ENCODE measurements at regions not wholly inside any gene's neighbourhood (a gene's known extent, or its start where the extent isn't known, plus 50 kb on each side); places are given as distances from the start of the nearest gene placed in this dataset.
"Not testable (repeated sequence)": the region's sequence is repeated elsewhere in the genome, so short reads cannot be mapped to it uniquely, and the experiment has no call there.

DNA sequence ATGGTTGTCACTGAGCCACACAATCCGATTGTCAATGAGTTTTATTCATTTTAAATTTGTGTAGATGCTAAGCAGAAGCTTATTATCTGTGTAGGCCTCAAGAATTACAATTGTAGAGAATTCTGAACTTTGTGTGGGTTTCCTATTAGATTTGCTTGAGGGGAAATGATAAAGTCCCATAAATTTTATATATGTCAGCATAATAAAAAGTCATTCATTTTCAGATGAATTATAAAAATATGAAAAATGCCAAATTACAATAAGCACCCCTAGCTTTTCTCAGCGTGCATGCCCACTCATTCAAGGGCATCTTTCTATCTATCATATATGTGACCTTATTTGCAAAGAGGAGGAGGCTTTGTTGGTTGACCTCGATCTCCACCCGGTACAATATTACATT is 1041.1 kb upstream of the FOXG1 start:
- Histone ChIP-seq H3K27ac (ENCODE audit: poor library complexity, severe bottlenecking) (no peak overlapping the region), H3K4me3 (ENCODE audit: severe bottlenecking) (no peak overlapping the region), H3K27me3 (ENCODE audit: insufficient read depth, poor library complexity, severe bottlenecking) (peaks cover 29% of the 10 kb centered on the region), H3K9me3 (ENCODE audit: severe bottlenecking) (no peaks in the 10 kb centered on the region), H3K36me3 (ENCODE audit: low read depth) (no peaks in the 10 kb centered on the region), H3K4me1 (ENCODE audit: insufficient read depth, poor library complexity, severe bottlenecking) (no peaks in the 10 kb centered on the region)
- TF ChIP-seq, protein P1, sequence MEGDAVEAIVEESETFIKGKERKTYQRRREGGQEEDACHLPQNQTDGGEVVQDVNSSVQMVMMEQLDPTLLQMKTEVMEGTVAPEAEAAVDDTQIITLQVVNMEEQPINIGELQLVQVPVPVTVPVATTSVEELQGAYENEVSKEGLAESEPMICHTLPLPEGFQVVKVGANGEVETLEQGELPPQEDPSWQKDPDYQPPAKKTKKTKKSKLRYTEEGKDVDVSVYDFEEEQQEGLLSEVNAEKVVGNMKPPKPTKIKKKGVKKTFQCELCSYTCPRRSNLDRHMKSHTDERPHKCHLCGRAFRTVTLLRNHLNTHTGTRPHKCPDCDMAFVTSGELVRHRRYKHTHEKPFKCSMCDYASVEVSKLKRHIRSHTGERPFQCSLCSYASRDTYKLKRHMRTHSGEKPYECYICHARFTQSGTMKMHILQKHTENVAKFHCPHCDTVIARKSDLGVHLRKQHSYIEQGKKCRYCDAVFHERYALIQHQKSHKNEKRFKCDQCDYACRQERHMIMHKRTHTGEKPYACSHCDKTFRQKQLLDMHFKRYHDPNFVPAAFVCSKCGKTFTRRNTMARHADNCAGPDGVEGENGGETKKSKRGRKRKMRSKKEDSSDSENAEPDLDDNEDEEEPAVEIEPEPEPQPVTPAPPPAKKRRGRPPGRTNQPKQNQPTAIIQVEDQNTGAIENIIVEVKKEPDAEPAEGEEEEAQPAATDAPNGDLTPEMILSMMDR (IDR thresholded peaks at IDR 0.05; ENCODE audit: poor library complexity, severe bottlenecking) = no peak
- DNase-seq (ENCODE audit: low spot score) = no peak
- no peak for ATAC-seq (ENCODE audit: low read depth)

DNA sequence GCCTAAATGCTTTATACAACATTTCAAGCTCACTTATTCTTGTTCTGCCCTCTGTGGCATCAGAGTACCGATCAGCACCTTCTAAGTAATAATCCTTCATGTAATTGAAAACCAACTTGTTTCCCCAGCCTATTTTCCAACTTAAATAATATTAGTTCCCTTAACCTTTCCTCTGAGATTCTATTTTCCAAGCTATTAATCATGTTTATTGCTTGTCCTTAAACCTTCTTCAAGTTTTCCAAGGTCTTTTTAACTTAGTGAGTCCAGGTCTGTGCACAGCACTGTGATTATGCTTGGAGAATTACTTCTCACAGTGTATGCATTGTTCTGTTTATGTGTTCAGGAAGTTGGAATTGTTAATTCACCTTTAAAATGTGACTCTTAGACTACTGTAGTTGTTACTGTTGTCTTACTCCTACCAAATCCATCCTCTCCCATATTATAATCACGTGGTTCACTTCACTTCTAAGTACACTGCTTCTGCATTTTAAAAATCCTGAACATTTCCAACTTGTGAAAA is 1039.3 kb upstream of the FOXG1 start:
- Histone ChIP-seq H3K36me3 (ENCODE audit: low read depth) (no peaks in the 10 kb centered on the region), H3K4me1 (ENCODE audit: insufficient read depth, poor library complexity, severe bottlenecking) (no peaks in the 10 kb centered on the region)
- no peak for DNase-seq (ENCODE audit: low spot score)

DNA sequence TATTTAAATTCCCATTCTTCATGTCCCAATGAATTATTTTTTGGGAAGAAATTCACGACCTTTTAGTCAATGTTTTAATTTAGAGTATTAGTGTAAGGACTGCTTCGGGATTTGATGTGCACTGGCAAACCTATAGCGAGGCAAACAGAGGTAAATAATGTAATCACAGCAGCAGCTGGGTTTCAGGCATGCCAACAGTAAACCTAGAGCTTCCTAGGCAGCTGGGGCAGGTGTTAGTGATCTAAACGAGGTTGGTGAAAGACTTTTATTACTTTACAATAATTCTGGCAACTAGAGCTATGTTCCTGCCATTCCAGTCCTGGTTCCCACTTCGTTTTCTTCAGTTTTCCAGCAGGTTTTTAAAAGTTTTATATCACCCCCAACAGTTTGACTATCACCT is 1036.4 kb upstream of the FOXG1 start:
- Histone ChIP-seq H3K27ac (ENCODE audit: poor library complexity, severe bottlenecking) (no peak overlapping the region), H3K4me1 (ENCODE audit: insufficient read depth, poor library complexity, severe bottlenecking) (no peaks in the 10 kb centered on the region), H3K9me3 (ENCODE audit: severe bottlenecking) (no peaks in the 10 kb centered on the region), H3K4me3 (ENCODE audit: severe bottlenecking) (no peak overlapping the region), H3K27me3 (ENCODE audit: insufficient read depth, poor library complexity, severe bottlenecking) (peaks cover 28% of the 10 kb centered on the region), H3K36me3 (ENCODE audit: low read depth) (no peaks in the 10 kb centered on the region)
- ATAC-seq (ENCODE audit: low read depth) (no peak), DNase-seq (ENCODE audit: low spot score) (no peak)
- TF ChIP-seq, protein P1 (IDR thresholded peaks at IDR 0.05; ENCODE audit: poor library complexity, severe bottlenecking) = no peak

More for the DNA sequence above, 1039.3 kb upstream of the FOXG1 start:
- TF ChIP-seq, protein P1 (IDR thresholded peaks at IDR 0.05; ENCODE audit: poor library complexity, severe bottlenecking) = no peak
- Histone ChIP-seq H3K4me3 (ENCODE audit: severe bottlenecking) (no peak overlapping the region), H3K27ac (ENCODE audit: poor library complexity, severe bottlenecking) (no peak overlapping the region), H3K27me3 (ENCODE audit: insufficient read depth, poor library complexity, severe bottlenecking) (peaks cover 31% of the 10 kb centered on the region), H3K9me3 (ENCODE audit: severe bottlenecking) (no peaks in the 10 kb centered on the region)
- no peak for ATAC-seq (ENCODE audit: low read depth)

DNA sequence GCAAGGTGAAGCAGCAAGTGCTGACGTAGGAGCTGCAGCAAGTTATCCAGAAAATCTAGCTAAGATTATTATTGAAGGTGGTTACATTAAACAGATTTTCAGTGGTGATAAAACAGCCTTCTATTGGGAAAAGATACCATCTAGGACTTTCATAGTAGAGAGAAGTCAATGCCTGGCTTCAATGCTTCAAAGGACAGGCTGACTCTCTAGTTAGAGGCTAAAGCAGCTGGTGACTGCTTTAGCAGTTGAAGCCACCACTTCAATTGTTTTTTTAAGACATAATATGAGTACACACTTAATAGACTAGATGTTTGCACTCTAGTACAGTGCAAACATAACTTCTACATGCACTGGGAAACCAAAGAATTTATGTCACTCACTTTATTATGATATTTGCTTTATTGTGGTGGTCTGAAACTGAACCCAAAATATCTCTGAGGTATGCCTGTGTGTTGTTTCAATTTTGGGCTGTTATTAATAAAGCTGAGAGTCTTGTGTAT is 1026.9 kb upstream of the FOXG1 start:
- Histone ChIP-seq H3K36me3 (ENCODE audit: low read depth) (no peaks in the 10 kb centered on the region), H3K4me3 (ENCODE audit: severe bottlenecking) (no peak overlapping the region), H3K9me3 (ENCODE audit: severe bottlenecking) (no peaks in the 10 kb centered on the region), H3K27me3 (ENCODE audit: insufficient read depth, poor library complexity, severe bottlenecking) (peaks cover 6% of the 10 kb centered on the region), H3K4me1 (ENCODE audit: insufficient read depth, poor library complexity, severe bottlenecking) (no peaks in the 10 kb centered on the region), H3K27ac (ENCODE audit: poor library complexity, severe bottlenecking) (no peak overlapping the region)
- DNase-seq (ENCODE audit: low spot score) (no peak), ATAC-seq (ENCODE audit: low read depth) (no peak)
- TF ChIP-seq, protein P1 (IDR thresholded peaks at IDR 0.05; ENCODE audit: poor library complexity, severe bottlenecking) = no peak

DNA sequence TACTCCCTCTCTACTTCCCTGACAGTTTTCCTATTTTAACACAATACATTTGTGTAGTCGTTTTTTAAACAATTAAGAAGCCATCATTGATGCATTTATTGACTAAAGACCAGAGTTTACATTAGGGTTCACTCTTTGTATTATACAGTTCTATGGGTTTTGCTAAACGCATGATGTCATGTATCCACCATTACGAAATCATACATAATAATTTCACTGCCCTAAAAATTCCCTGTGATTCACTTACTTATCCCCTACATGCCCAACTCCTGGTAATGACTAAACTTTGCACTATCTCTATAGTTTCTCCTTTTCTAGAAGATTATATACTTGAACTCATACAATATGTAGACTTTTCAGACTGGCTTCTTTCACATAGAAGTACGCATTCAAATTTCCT is 1016.5 kb upstream of the FOXG1 start:
- TF ChIP-seq, protein P1 (IDR thresholded peaks at IDR 0.05; ENCODE audit: poor library complexity, severe bottlenecking) = no peak
- ATAC-seq (ENCODE audit: low read depth) (no peak), DNase-seq (ENCODE audit: low spot score) (no peak)
- no peaks in the 10 kb centered on the region for H3K4me1 ChIP-seq (ENCODE audit: insufficient read depth, poor library complexity, severe bottlenecking)
- no peak overlapping the region for H3K27ac ChIP-seq (ENCODE audit: poor library complexity, severe bottlenecking)
- no peak overlapping the region for H3K4me3 ChIP-seq (ENCODE audit: severe bottlenecking)
- no peaks in the 10 kb centered on the region for H3K36me3 ChIP-seq (ENCODE audit: low read depth)
- no peaks in the 10 kb centered on the region for H3K9me3 ChIP-seq (ENCODE audit: severe bottlenecking)
- H3K27me3 ChIP-seq (ENCODE audit: insufficient read depth, poor library complexity, severe bottlenecking) = peaks cover 9% of the 10 kb centered on the region

DNA sequence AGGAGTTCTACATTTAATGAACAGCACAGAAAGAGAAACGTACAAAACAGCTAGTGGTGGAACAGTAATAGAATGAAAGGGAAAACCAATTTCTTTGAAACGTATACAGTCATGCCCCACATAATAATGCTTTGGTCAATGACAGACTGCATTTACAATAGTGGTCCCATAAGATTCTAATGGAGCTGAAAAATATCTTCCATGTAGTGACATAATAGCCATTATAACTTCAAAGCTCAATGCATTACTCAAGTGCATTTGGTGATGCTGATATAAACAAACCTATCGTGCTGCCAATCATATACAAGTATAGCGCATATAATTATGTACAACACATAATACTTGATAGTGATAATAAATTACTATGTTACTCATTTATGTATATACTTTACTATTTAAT is 1008.9 kb upstream of the FOXG1 start:
- not testable (repeated sequence) for ATAC-seq (ENCODE audit: low read depth); H3K27ac ChIP-seq (ENCODE audit: poor library complexity, severe bottlenecking)

DNA sequence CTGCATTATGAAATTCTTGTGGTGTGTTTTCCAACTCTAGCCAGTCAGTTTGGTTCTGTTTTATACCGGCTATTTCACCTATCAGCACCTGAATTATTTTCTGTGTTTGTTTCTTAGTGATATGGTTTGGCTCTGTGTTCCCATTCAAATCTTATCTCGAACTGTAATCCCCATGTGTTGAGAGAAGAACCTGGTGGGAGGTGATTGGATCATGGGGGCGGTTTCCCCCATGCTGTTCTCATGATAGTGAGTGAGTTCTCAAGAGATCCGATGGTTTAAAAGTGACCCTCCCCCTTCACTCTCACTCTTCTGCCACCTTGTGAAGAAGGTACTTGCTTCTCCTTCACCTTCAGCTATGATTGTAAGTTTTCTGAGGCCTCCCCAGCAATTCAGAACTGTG is 1006.2 kb upstream of the FOXG1 start:
- not testable (repeated sequence) for H3K4me1 ChIP-seq (ENCODE audit: insufficient read depth, poor library complexity, severe bottlenecking); H3K27ac ChIP-seq (ENCODE audit: poor library complexity, severe bottlenecking); H3K9me3 ChIP-seq (ENCODE audit: severe bottlenecking); H3K27me3 ChIP-seq (ENCODE audit: insufficient read depth, poor library complexity, severe bottlenecking); H3K4me3 ChIP-seq (ENCODE audit: severe bottlenecking); DNase-seq (ENCODE audit: low spot score); H3K36me3 ChIP-seq (ENCODE audit: low read depth); ATAC-seq (ENCODE audit: low read depth)

More for the DNA sequence above, 1008.9 kb upstream of the FOXG1 start:
- H3K9me3 ChIP-seq (ENCODE audit: severe bottlenecking); H3K4me1 ChIP-seq (ENCODE audit: insufficient read depth, poor library complexity, severe bottlenecking); H3K27me3 ChIP-seq (ENCODE audit: insufficient read depth, poor library complexity, severe bottlenecking); H3K4me3 ChIP-seq (ENCODE audit: severe bottlenecking); DNase-seq (ENCODE audit: low spot score); H3K36me3 ChIP-seq (ENCODE audit: low read depth): not testable (repeated sequence)
